ENCODE measurements at regions not wholly inside any gene's neighbourhood (a gene's known extent, or its start where the extent isn't known, plus 50 kb on each side); places are given as distances from the start of the nearest gene placed in this dataset.
"Not testable (repeated sequence)": the region's sequence is repeated elsewhere in the genome, so short reads cannot be mapped to it uniquely, and the experiment has no call there.

DNA sequence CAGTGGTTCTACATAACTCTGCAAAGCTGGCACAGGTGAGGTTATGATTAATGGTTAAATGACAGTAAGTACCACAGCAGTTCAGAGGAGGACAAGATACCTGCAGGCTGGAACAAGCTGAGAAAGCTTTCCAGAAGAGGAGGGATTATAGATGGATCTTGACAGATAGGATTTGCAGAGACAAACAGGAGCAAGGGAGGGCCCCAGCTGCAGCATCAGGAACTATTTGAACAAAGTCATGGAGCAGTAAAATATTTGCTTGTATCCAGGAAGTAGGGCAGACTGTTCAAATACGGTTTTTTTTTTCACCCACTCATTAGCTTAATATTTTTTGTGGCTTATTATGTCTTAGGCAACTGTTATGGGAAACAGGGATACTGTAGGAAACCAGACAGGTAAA lies 144.4 kb upstream of the MAN1A1 start:
- no peak for DNase-seq (ENCODE audit: low spot score)
- intact Hi-C loops (cut with DNase I): no loop called here

DNA sequence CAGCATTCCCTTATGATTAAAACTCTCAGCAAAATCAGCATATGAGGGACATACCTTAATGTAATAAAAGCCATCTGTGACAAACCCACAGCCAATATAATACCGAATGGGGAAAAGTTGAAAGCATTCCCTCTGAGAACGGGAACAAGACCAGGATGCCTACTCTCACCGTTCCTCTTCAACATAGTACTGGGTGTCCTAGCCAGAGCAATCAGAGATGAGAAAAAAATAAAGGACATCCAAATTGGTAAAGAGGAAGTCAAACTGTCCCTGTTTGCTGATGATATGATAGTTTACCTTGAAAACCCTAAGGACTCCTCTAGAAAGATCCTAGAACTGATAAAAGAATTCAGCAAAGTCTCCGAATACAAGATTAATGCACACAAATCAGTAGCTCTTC lies 141.6 kb upstream of the MAN1A1 start:
- DNase-seq (ENCODE audit: low spot score); intact Hi-C loops (cut with DNase I): not testable (repeated sequence)

DNA sequence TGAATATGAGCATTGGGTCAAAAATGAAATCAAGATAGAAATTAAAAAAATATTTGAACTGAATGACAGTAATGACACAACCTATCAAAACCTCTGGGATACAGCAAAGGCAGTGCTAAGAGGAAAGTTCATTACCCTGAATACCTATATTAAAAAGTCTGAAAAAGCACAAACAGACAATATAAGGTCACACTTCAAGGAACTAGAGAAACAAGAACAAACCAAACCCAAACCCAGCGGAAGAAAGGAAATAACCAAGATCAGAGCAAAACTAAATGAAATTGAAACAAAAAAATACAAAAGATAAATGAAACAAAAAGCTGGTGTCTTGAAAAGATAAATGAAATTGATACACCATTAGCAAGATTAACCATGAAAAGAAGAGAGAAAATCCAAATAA lies 140.5 kb upstream of the MAN1A1 start:
- intact Hi-C loops (cut with DNase I); DNase-seq (ENCODE audit: low spot score): not testable (repeated sequence)

DNA sequence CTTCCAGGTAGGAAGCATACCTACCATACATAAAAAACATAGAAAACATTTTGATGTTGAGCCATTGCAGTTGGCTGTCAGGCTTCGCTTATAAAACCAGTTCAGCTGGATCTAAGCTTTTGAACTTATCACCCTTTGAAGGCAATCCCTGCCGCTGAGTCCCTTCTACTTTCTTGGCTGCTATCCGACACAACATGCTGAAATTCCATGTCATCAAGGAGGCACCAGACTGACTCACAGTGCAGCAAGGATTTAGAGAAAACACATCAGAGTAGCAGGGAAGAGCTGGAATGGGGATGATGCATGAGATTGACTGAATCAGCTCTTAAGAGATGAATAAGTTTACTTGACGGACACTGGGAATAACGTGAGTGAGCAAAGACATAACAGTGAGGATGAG lies 135.0 kb upstream of the MAN1A1 start:
- intact Hi-C loops (cut with DNase I): no loop called here
- no peak for DNase-seq (ENCODE audit: low spot score)

- intact Hi-C loops (cut with DNase I): no loop called here
- DNase-seq (ENCODE audit: low spot score): no peak
These were observed 134.3 kb upstream of the MAN1A1 start for GRCh38 chr6:119483908-119484307.

- intact Hi-C loops (cut with DNase I): no loop called here
- no peak for DNase-seq (ENCODE audit: low spot score)
These were observed 133.3 kb upstream of the MAN1A1 start for GRCh38 chr6:119482850-119483285.

- intact Hi-C loops (cut with DNase I): no loop called here
- no peak for DNase-seq (ENCODE audit: low spot score)
These were observed 132.4 kb upstream of the MAN1A1 start for GRCh38 chr6:119481976-119482375.

GRCh38 chr6:119480961-119481497 lies 131.5 kb upstream of the MAN1A1 start:
- DNase-seq (ENCODE audit: low spot score): no peak
- intact Hi-C loops (cut with DNase I): no loop called here

GRCh38 chr6:119479860-119480655 lies 130.5 kb upstream of the MAN1A1 start:
- DNase-seq (ENCODE audit: low spot score): no peak
- intact Hi-C loops (cut with DNase I): no loop called here

DNA sequence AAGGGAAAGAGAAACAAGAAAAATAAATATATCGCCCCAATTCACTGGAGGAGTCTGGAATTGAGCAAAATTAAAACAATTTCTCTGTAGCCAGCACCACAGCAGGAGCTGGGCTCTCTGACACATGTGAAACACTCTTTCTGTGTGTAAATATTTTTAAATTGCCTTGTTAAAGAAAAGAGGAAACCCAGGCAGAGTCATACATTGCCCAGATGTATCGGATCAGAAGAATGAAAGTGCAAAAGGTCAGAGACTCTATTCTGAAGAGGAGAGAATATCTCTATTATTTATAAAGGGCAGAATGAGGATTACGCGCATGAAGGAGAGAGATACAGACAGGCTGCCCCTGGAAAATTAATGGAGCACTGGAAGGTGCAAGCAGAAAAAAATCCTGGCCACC lies 127.0 kb upstream of the MAN1A1 start:
- no peak for DNase-seq (ENCODE audit: low spot score)
- intact Hi-C loops (cut with DNase I): no loop called here

DNA sequence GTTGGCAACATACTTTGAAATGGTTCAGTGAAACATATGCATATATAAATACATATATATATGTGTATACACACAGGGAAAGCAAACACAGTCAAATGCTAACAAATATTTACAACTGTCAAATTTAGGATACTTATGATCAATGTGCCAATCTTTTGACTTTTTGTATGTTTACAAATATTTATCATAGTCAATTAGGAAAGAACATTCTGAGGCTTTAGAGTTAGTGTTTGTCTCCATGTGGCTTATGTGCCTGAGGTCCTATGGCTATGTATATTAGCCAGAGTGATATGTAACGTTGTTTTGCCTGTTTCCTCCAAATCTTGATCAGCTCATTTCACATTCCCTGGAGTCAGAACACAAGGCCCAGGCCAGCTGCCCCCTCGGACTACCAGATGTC lies 126.5 kb upstream of the MAN1A1 start:
- intact Hi-C loops (cut with DNase I): no loop called here
- DNase-seq (ENCODE audit: low spot score): no peak

DNA sequence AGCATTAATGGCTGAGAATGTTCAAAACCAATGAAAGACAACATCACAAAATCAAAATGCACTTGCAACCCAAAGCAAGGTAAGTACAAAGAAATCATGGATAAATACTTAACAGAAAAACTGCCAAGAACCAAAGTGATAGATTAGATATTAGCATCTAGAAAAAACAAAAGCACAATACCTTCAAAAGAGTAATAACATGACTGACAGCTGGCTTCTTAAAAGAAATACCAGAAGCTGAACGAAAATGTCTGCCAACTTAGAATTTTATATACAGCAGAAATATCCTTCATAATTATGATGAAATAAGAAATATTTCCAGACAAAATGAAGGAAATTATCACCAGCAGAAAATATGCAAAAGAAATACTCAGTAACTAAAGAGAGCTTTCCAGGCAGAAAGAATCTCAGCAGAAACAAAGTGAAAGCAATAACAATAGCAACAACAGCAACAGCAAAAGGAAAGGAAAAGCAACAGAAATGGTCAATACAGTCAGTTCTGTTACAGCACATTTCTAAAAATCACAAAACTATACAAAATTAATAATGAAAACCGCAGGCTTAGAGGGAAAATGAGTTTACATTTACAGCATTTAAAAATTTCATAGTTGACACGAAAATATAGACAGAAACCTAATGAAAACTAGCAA lies 121.5 kb upstream of the MAN1A1 start:
- intact Hi-C loops (cut with DNase I): no loop called here
- no peak for DNase-seq (ENCODE audit: low spot score)

DNA sequence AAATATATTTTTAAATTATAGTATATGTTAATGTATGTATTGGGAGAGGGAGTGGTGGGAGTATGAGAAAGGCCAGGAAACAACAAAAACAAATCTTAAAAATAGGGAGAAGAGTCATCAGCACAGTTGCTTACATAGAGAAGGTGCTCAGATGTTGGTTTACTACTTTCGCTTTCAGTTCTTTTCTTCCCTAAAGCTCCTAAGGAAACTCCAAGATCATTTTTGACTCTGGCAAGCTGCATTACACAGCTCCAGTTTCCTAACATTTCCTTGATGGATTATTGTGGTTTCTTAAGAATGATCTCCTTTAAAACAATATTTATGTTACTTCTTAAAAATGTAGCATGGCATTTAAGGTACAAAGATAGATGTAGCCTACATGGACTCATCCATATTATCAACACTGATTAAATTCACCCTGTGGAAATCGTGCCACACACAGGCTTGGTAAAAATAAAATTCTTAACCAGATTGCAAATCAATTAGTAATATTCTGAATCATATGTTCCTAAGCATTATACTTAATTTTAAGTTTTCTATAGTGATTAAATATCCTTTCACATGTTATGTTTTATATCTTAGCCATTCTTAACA lies 118.0 kb upstream of the MAN1A1 start:
- intact Hi-C loops (cut with DNase I): no loop called here
- DNase-seq (ENCODE audit: low spot score): no peak

GRCh38 chr6:119466226-119466625 lies 116.7 kb upstream of the MAN1A1 start:
- intact Hi-C loops (cut with DNase I): no loop called here
- DNase-seq (ENCODE audit: low spot score): no peak

DNA sequence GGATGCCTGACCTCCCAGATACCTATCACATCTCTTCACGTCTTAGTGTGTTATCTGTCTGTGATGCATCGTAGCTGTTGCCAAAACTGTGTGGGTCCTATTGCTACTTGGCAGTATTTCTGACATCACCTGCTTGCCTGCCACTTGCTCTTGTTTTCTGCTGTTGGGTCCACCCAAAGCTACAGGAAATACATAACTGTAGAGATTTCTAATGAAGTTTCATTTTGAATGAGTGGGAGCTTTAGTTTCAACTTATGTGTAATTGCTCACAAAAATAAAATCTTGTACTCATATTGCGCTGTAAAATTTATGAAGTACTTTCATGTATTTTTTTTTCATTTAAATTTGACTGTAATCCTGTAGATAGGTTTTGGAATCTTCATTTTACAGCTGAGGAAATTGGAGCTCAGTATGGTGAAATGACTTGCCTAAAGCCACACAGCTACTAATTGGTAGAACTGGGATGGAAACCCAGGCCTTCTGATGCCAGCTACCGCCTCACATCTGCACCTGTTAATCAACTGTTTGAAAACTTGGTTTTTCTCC lies 113.6 kb upstream of the MAN1A1 start:
- intact Hi-C loops (cut with DNase I): no loop called here
- DNase-seq (ENCODE audit: low spot score): no peak

GRCh38 chr6:119461187-119461586 lies 111.6 kb upstream of the MAN1A1 start:
- DNase-seq (ENCODE audit: low spot score): no peak
- intact Hi-C loops (cut with DNase I): no loop called here

DNA sequence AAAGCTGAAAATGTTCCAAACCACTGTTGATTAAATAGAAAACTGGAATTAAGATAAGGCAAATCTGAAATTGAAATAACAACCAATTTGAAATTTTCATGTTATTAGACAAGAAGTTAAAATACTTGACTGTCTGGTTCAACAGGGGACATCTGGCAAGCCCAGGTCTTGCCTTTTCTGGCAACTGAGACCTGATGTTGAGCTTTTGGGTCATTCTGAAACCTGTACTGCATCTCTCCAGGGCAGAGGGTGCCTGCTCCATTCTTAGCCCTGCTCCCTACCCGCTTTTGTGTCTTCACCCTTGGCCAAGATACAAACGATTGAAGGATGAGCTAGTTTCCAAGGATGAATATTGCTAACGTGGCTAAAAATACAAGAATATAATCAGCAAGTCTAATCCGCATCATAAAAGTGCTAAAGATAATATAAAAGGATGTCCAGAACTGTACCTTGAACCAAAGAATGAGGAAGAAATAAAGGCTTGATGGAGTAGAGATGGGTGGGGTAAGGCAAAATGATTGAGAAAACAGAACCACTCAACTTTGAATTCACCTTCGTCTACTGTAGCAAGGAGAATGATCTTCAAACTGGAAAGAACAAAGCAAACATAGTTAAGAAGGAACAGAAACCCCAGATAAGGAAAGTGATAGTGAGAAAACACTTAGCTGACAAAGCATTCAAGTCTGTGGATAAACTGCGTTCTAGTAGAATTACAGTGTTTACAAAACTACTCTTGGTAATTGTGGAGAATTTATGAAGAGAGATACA lies 109.8 kb upstream of the MAN1A1 start:
- intact Hi-C loops (cut with DNase I): no loop called here
- DNase-seq (ENCODE audit: low spot score): no peak

GRCh38 chr6:119454714-119455113 lies 105.2 kb upstream of the MAN1A1 start:
- intact Hi-C loops (cut with DNase I): loop anchor here in 1 of 2 donors (5.0 kb wide), 1 partner anchor 737 kb away; no protein-coding TSS in a partner anchor
- DNase-seq (ENCODE audit: low spot score): no peak

All from posterior vena cava (tissue), 2 donors.